Endothelial cell of umbilical vein (primary cell): ENCODE measurements at regions not wholly inside any gene's neighbourhood (a gene's known extent, or its start where the extent isn't known, plus 50 kb on each side); places are given as distances from the start of the nearest gene placed in this dataset.
"Not testable (repeated sequence)": the region's sequence is repeated elsewhere in the genome, so short reads cannot be mapped to it uniquely, and the experiment has no call there.

Experiments
- EZH2 ChIP-seq: IDR thresholded peaks from 2 replicates; pipeline ENCODE4 v1.6.1; 2012; ENCODE audit warnings: borderline replicate concordance, low read depth, mild to moderate bottlenecking, moderate library complexity, low read length, inconsistent platforms; ENCODE audit not compliant: severe bottlenecking
- GATA2 ChIP-seq: IDR thresholded peaks from 2 replicates; pipeline ENCODE4 v1.7.0; 2011; ENCODE audit warnings: low read depth, mild to moderate bottlenecking, moderate library complexity, mixed read lengths, low read length; ENCODE audit not compliant: insufficient read length, insufficient read depth
- JUN ChIP-seq: IDR thresholded peaks from 2 replicates; pipeline ENCODE4 v1.6.1; 2011; ENCODE audit warnings: borderline replicate concordance, low read depth; ENCODE audit not compliant: insufficient read length, insufficient read depth
- POLR2A ChIP-seq: IDR thresholded peaks from 2 replicates; pipeline ENCODE4 v1.6.1; 2012; ENCODE audit warnings: low read depth, mild to moderate bottlenecking, control low read depth, low read length
- POLR2AphosphoS5 ChIP-seq: IDR thresholded peaks from 2 replicates; pipeline ENCODE4 v1.6.1; 2012; ENCODE audit warnings: low read depth, mild to moderate bottlenecking, control low read depth, low read length, moderate library complexity; ENCODE audit not compliant: insufficient read depth
- TF ChIP-seq, protein P1 (sequence below), 2 donors: IDR thresholded peaks; 1 replicate in 1 of 2; 2 replicates in 1 of 2; pipeline ENCODE4 v1.5.1; 2011; ENCODE audit warnings: low read length in 2 of 2, mild to moderate bottlenecking in 2 of 2, moderate library complexity in 2 of 2, control low read depth in 1 of 2, inconsistent platforms in 1 of 2, low read depth in 1 of 2; ENCODE audit not compliant: insufficient read depth in 1 of 2; ENCODE audit errors: extremely low read depth in 1 of 2

GRCh38 chr7:17053164-17053563, 171.4 kb upstream of the AGR3 start:
- TF ChIP-seq, protein P1, sequence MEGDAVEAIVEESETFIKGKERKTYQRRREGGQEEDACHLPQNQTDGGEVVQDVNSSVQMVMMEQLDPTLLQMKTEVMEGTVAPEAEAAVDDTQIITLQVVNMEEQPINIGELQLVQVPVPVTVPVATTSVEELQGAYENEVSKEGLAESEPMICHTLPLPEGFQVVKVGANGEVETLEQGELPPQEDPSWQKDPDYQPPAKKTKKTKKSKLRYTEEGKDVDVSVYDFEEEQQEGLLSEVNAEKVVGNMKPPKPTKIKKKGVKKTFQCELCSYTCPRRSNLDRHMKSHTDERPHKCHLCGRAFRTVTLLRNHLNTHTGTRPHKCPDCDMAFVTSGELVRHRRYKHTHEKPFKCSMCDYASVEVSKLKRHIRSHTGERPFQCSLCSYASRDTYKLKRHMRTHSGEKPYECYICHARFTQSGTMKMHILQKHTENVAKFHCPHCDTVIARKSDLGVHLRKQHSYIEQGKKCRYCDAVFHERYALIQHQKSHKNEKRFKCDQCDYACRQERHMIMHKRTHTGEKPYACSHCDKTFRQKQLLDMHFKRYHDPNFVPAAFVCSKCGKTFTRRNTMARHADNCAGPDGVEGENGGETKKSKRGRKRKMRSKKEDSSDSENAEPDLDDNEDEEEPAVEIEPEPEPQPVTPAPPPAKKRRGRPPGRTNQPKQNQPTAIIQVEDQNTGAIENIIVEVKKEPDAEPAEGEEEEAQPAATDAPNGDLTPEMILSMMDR (IDR thresholded peaks at IDR 0.05; ENCODE audit: extremely low read depth in 1 of 2, insufficient read depth in 1 of 2, low read depth in 1 of 2, low read length in 2 of 2): not testable (repeated sequence)
- not testable (repeated sequence) for TF ChIP-seq POLR2AphosphoS5, EZH2, POLR2A, GATA2, JUN
